GM12878 (cell line): ENCODE measurements at regions not wholly inside any gene's neighbourhood (a gene's known extent, or its start where the extent isn't known, plus 50 kb on each side); places are given as distances from the start of the nearest gene placed in this dataset.

Experiments used
- ATAC-seq: fragments of 200-7000 bp; cut with Tn5 transposase; 3 replicates; pipeline ENCODE4 v1.9.1; 2020; ENCODE audit warnings: mild to moderate bottlenecking, moderate library complexity
- BruUV-seq: library from RNA; stranded (reverse); fragments of 400-500 nt; replicated peaks from 2 replicates; lab custom pipeline; 2021; lab: Mats Ljungman, UMichigan
- CTCF ChIA-PET: fragments of 300-600 bp; sonication (Branson Sonifier 250); formaldehyde crosslinking; extraction: SDS; loops from one replicate; lab custom pipeline; 2021; ENCODE audit warnings: inconsistent platforms; lab: Yijun Ruan, JAX
- POLR2A ChIA-PET: fragments of 350-600 bp; formaldehyde crosslinking; extraction: SDS; loops from one replicate; lab custom pipeline; 2021; ENCODE audit warnings: inconsistent platforms; lab: Charles Lee
- RAD21 ChIA-PET: fragments of 300-600 bp; sonication (Branson Sonifier 250); formaldehyde crosslinking; loops from one replicate; lab custom pipeline; 2023; ENCODE audit warnings: antibody characterized with exemption; ENCODE audit not compliant: unreplicated experiment; lab: Charles Lee
- SMC1A ChIA-PET: fragments of 300-600 bp; sonication (Branson Sonifier 250); formaldehyde crosslinking; loops from one replicate; lab custom pipeline; 2023; ENCODE audit not compliant: unreplicated experiment, uncharacterized antibody; lab: Charles Lee
- DNase-seq: peaks from one replicate; pipeline ENCODE4 v3.0.0-alpha.2; 2011; ENCODE audit warnings: low read depth, low spot score
- FAIRE-seq: peaks from 3 replicates; lab custom pipeline; 2011; peaks lifted over from hg19 to GRCh38; lab: Jason Lieb, UNC
- H2AFZ ChIP-seq: 2 replicates; pipeline ENCODE4 v1.6.0; 2011; ENCODE audit warnings: low read depth, low read length, control low read depth; ENCODE audit not compliant: control insufficient read depth
- H3K27ac ChIP-seq: 2 replicates; pipeline ENCODE4 v1.5.1; 2011; ENCODE audit warnings: control low read depth; ENCODE audit not compliant: control insufficient read depth, insufficient read depth
- H3K27me3 ChIP-seq, 2 experiments: replicated peaks in 1 of 2; 2 replicates each; pipeline versions ENCODE4 v1.6.0 to v1.6.1; 2011; ENCODE audit warnings: low read length in 1 of 2; ENCODE audit not compliant: control insufficient read depth in 2 of 2, insufficient read depth in 2 of 2
- H3K36me3 ChIP-seq, 2 experiments: 2 replicates each; pipeline ENCODE4 v1.5.1; 2011; ENCODE audit warnings: low read length in 1 of 2; ENCODE audit not compliant: control insufficient read depth in 2 of 2, insufficient read depth in 2 of 2
- H3K4me1 ChIP-seq: 2 replicates; pipeline ENCODE4 v1.6.1; 2011; ENCODE audit warnings: mild to moderate bottlenecking, low read length, moderate library complexity, mixed read lengths; ENCODE audit not compliant: control insufficient read depth, insufficient read depth
- H3K4me2 ChIP-seq: 2 replicates; pipeline ENCODE4 v1.6.0; 2011; ENCODE audit warnings: control low read depth; ENCODE audit not compliant: control insufficient read depth, insufficient read depth
- H3K4me3 ChIP-seq: fragments of 200-600 bp; sonication (generic); 2 replicates; pipeline ENCODE4 v1.5.1; 2016
- H3K79me2 ChIP-seq: 2 replicates; pipeline ENCODE4 v1.6.0; 2011; ENCODE audit warnings: low read length; ENCODE audit not compliant: control insufficient read depth, insufficient read depth
- H3K9ac ChIP-seq: 2 replicates; pipeline ENCODE4 v1.8.0; 2011; ENCODE audit warnings: low read length, control low read depth, mixed read lengths; ENCODE audit not compliant: control insufficient read depth, insufficient read depth
- H3K9me3 ChIP-seq: replicated peaks from 3 replicates; pipeline ENCODE4 v1.5.1; 2011; ENCODE audit warnings: mild to moderate bottlenecking, low read length; ENCODE audit not compliant: control insufficient read depth, insufficient read depth
- H4K20me1 ChIP-seq: 2 replicates; pipeline ENCODE4 v1.6.0; 2011; ENCODE audit not compliant: control insufficient read depth, insufficient read depth
- CBX5 ChIP-seq: sonication (generic); IDR thresholded peaks from 2 replicates; pipeline ENCODE4 v1.6.1; 2016; ENCODE audit warnings: low read depth, moderate library complexity, mild to moderate bottlenecking, inconsistent platforms
- HSF1 ChIP-seq: fragments of 150-350 bp; IDR thresholded peaks from 2 replicates; pipeline ENCODE4 v1.6.1; 2014; ENCODE audit warnings: mild to moderate bottlenecking, low read depth, low read length
- IKZF1 ChIP-seq: fragments of 450-650 bp; conservative IDR thresholded peaks from 2 replicates; pipeline ENCODE4 v1.6.1; 2017; ENCODE audit warnings: antibody characterized with exemption, mild to moderate bottlenecking
- KAT2A ChIP-seq: conservative IDR thresholded peaks from 2 replicates; pipeline ENCODE4 v1.6.1; 2011; ENCODE audit warnings: low read depth, low read length; ENCODE audit not compliant: control insufficient read depth
- MAX ChIP-seq: IDR thresholded peaks from 2 replicates; pipeline ENCODE4 v1.6.1; 2012; ENCODE audit warnings: low read depth, low read length, improper control_type of control experiment
- PAX5 ChIP-seq: IDR thresholded peaks from 2 replicates; pipeline ENCODE4 v1.6.1; 2011; ENCODE audit warnings: low read depth, low read length, borderline replicate concordance
- PML ChIP-seq: IDR thresholded peaks from 2 replicates; pipeline ENCODE4 v1.6.1; 2012; ENCODE audit warnings: low read length, inconsistent platforms
- POU2F2 ChIP-seq: IDR thresholded peaks from 3 replicates; pipeline ENCODE4 v1.6.1; 2011; ENCODE audit warnings: low read depth, mild to moderate bottlenecking, low read length, borderline replicate concordance
- USF1 ChIP-seq: IDR thresholded peaks from 2 replicates; pipeline ENCODE4 v1.6.1; 2011; ENCODE audit warnings: borderline replicate concordance, low read depth, mild to moderate bottlenecking, moderate library complexity, mixed read lengths, low read length; ENCODE audit not compliant: insufficient read depth; ENCODE audit errors: extremely low read length
- USF2 ChIP-seq: IDR thresholded peaks from 2 replicates; pipeline ENCODE4 v1.6.1; 2011; ENCODE audit warnings: low read depth, low read length, improper control_type of control experiment, borderline replicate concordance
- ZBTB4 ChIP-seq: fragments of 450-650 bp; formaldehyde crosslinking; IDR thresholded peaks from 2 replicates; pipeline ENCODE4 v1.4.0; 2022; ENCODE audit warnings: mild to moderate bottlenecking, moderate library complexity
- whole genome bisulfite sequencing: methylation state at CpG from one replicate; pipeline ENCODE4 v1.1.6; 2016; ENCODE audit warnings: low lambda C conversion rate; ENCODE audit not compliant: insufficient replicate concordance, insufficient coverage; ENCODE audit errors: missing lambda C conversion rate; 5-methylcytosine and 5-hydroxymethylcytosine counted together
- in situ Hi-C: fragments of 300-500 bp; cut with MboI; formaldehyde crosslinking; loops from 9 replicates; pipeline ENCODE4 v1.14.3; 2018; ENCODE audit warnings: mixed read lengths
- intact Hi-C: fragments of 100-400 bp; cut with micrococcal nuclease; formaldehyde crosslinking; loops from one replicate; pipeline ENCODE4 v1.14.2; 2022; ENCODE audit not compliant: unreplicated experiment
- TF ChIP-seq, protein P1 (sequence below): fragments of 150-350 bp; IDR thresholded peaks from 2 replicates; pipeline ENCODE4 v1.6.1; 2016; ENCODE audit warnings: low read depth, low read length

DNA sequence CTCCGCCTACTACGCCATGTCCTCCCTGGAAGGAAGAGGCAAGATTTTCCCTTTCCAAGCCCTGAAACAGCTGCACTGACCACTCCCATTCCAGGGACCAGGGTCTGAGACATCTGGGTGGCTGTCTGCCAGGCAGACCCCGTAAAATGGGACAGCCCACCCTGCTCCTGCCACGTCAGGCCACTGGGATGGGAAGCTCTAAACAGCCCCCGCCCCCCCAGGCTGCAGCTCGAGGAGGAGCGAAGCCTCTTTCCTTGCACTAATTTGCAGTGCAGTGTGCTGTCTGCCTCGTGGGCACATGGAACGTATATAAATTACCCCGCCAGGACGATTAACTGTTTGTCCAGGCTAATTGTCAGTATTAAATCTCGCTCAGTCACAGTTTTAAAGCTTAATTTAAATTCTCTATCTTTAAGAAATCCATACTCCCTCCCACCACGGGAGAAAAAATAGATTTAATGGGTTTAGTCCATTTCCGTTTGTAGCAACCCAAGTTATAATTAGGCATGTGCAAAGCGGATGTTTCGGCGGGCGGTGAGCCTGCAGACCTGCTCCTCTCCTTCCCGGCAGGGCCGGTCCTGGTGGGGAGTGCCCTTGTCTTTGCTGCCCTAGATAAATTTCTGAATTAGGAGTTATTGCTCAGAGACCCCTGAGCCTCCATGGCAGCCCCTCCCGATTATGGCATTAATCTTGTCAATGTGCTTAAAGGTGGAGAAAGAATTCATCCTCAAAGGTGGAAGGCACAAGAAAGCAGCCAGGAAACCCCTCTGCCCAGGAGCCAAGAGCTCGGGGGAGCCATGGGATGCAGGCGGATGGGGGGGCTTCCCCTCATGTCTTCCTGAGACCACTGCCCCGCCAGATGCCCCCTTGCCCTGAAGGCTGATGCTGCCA lies 268.0 kb upstream of the TNRC6C start:
- POLR2A ChIA-PET = no interaction called here
- DNase-seq (no peak), ATAC-seq (no peak), FAIRE-seq (peak; percentile 57)
- no peak for TF ChIP-seq CBX5
- TF ChIP-seq PML = no peak
- no peak for TF ChIP-seq PAX5
- no peak for TF ChIP-seq HSF1
- TF ChIP-seq POU2F2 = no peak
- TF ChIP-seq, protein P1, sequence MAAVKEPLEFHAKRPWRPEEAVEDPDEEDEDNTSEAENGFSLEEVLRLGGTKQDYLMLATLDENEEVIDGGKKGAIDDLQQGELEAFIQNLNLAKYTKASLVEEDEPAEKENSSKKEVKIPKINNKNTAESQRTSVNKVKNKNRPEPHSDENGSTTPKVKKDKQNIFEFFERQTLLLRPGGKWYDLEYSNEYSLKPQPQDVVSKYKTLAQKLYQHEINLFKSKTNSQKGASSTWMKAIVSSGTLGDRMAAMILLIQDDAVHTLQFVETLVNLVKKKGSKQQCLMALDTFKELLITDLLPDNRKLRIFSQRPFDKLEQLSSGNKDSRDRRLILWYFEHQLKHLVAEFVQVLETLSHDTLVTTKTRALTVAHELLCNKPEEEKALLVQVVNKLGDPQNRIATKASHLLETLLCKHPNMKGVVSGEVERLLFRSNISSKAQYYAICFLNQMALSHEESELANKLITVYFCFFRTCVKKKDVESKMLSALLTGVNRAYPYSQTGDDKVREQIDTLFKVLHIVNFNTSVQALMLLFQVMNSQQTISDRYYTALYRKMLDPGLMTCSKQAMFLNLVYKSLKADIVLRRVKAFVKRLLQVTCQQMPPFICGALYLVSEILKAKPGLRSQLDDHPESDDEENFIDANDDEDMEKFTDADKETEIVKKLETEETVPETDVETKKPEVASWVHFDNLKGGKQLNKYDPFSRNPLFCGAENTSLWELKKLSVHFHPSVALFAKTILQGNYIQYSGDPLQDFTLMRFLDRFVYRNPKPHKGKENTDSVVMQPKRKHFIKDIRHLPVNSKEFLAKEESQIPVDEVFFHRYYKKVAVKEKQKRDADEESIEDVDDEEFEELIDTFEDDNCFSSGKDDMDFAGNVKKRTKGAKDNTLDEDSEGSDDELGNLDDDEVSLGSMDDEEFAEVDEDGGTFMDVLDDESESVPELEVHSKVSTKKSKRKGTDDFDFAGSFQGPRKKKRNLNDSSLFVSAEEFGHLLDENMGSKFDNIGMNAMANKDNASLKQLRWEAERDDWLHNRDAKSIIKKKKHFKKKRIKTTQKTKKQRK = no peak
- TF ChIP-seq MAX = no peak
- no peak for TF ChIP-seq ZBTB4 (CRISPR knock-in tag)
- TF ChIP-seq USF2 = no peak
- no peak for TF ChIP-seq USF1
- TF ChIP-seq KAT2A = no peak
- TF ChIP-seq IKZF1 = no peak
- Histone ChIP-seq H3K9ac (no peak overlapping the region), H2AFZ (no peak overlapping the region), H3K27me3 (peaks cover 0 to 2% of the 10 kb centered on the region in 2 experiments; a peak in 3 of 4 replicates), H3K4me2 (peak overlapping the region; percentile 31; the same call in 1 of the 2 replicates), H4K20me1 (no peaks in the 10 kb centered on the region), H3K27ac (no peak overlapping the region), H3K9me3 (no peaks in the 10 kb centered on the region), H3K79me2 (no peaks in the 10 kb centered on the region), H3K4me3 (no peak overlapping the region), H3K36me3 (no peaks in the 10 kb centered on the region), H3K4me1 (peaks cover 5% of the 10 kb centered on the region)
- RAD21 ChIA-PET = no interaction called here
- SMC1A ChIA-PET = interaction anchor here (0.7 kb wide), 1 partner anchor 35 kb away, joined by 3 read pairs; no protein-coding TSS in a partner anchor
- intact Hi-C loops = no loop called here
- in situ Hi-C loops = no loop called here
- 14% methylated on average over 24 of the region's 24 CpGs for WGBS
- no TSS peak for BruUV-seq
- CTCF ChIA-PET = no interaction called here
